Karpas-422 (cell line): ENCODE measurements at regions not wholly inside any gene's neighbourhood (a gene's known extent, or its start where the extent isn't known, plus 50 kb on each side); places are given as distances from the start of the nearest gene placed in this dataset.
"Not testable (repeated sequence)": the region's sequence is repeated elsewhere in the genome, so short reads cannot be mapped to it uniquely, and the experiment has no call there.

Experiments
- DNase-seq: peaks from one replicate; pipeline ENCODE4 v3.0.0-alpha.2; 2015
- H2AFZ ChIP-seq: fragments of 200-600 bp; sonication (generic); 2 replicates; pipeline ENCODE4 v1.6.1; 2014; ENCODE audit warnings: antibody characterized with exemption, low read length, mixed read lengths
- H3K27ac ChIP-seq: fragments of 200-600 bp; sonication (generic); 2 replicates; pipeline ENCODE4 v1.5.1; 2014; ENCODE audit warnings: mild to moderate bottlenecking, low read length, moderate library complexity
- H3K27me3 ChIP-seq: fragments of 200-600 bp; sonication (generic); 2 replicates; pipeline ENCODE4 v1.6.1; 2014; ENCODE audit warnings: low read length, mixed read lengths
- H3K36me3 ChIP-seq: fragments of 200-600 bp; sonication (generic); 2 replicates; pipeline ENCODE4 v1.6.1; 2014; ENCODE audit warnings: low read length, mixed read lengths; ENCODE audit not compliant: insufficient read depth
- H3K4me1 ChIP-seq: fragments of 200-600 bp; sonication (generic); 2 replicates; pipeline ENCODE4 v1.6.1; 2014; ENCODE audit warnings: mild to moderate bottlenecking, low read length, mixed read lengths
- H3K4me2 ChIP-seq: fragments of 200-600 bp; sonication (generic); 2 replicates; pipeline ENCODE4 v1.6.1; 2014; ENCODE audit warnings: low read length, low read depth, mild to moderate bottlenecking; ENCODE audit not compliant: poor library complexity, severe bottlenecking
- H3K4me3 ChIP-seq: fragments of 200-600 bp; sonication (generic); 2 replicates; pipeline ENCODE4 v1.5.1; 2014; ENCODE audit warnings: mild to moderate bottlenecking, antibody characterized with exemption, low read length, mixed read lengths
- H3K79me2 ChIP-seq: fragments of 200-600 bp; sonication (generic); 2 replicates; pipeline ENCODE4 v1.6.1; 2014; ENCODE audit warnings: mild to moderate bottlenecking, low read length, mixed read lengths
- H3K9ac ChIP-seq: fragments of 200-600 bp; sonication (generic); 2 replicates; pipeline ENCODE4 v1.6.0; 2014; ENCODE audit warnings: low read length
- H3K9me2 ChIP-seq: fragments of 200-600 bp; sonication (generic), shearing (Covaris generic); replicated peaks from 2 replicates; pipeline ENCODE4 v1.6.0; 2014; ENCODE audit warnings: mild to moderate bottlenecking, low read length, moderate library complexity; ENCODE audit not compliant: insufficient read depth
- H3K9me3 ChIP-seq: fragments of 300-700, 200-600 bp; sonication (generic); 2 replicates; pipeline ENCODE4 v1.6.1; 2014; ENCODE audit warnings: low read length, mixed read lengths
- H4K20me1 ChIP-seq: fragments of 200-600 bp; sonication (generic); 2 replicates; pipeline ENCODE4 v1.6.1; 2014; ENCODE audit warnings: mild to moderate bottlenecking, antibody characterized with exemption, low read length, low read depth; ENCODE audit not compliant: insufficient read depth

DNA sequence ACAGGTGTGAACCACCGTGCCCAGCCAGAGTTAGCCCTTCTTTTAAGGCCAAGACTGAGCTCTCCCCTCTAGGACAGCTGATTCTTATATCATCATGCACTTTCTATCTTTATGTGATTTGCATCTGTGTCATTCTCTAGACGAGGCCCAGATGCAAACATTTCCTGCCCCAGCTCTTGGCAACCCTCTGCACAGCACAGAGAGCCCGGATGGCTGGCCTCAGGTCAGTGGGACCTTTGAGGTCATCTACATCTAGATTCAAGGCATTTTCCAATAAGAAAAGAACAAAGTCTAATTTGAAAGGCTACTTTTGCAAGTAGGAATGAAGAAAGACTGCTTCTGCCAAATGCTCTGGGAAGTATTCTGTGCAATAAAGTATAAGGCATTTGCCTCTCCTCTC, 109.0 kb upstream of the DAB2 start:
- Histone ChIP-seq H3K9me2 (no peaks in the 10 kb centered on the region), H3K9me3 (no peaks in the 10 kb centered on the region), H3K4me1 (peaks cover 13% of the 10 kb centered on the region), H3K27ac (no peak overlapping the region), H3K36me3 (no peaks in the 10 kb centered on the region), H3K27me3 (no peaks in the 10 kb centered on the region; the same call in 1 of the 2 replicates), H4K20me1 (no peaks in the 10 kb centered on the region), H3K4me2 (no peak overlapping the region), H3K4me3 (no peak overlapping the region), H3K9ac (no peak overlapping the region), H3K79me2 (no peaks in the 10 kb centered on the region), H2AFZ (no peak overlapping the region)
- no peak for DNase-seq

GRCh38 chr5:39532511-39532910, 107.7 kb upstream of the DAB2 start:
- no peak overlapping the region for H3K4me2 ChIP-seq
- no peaks in the 10 kb centered on the region for H3K79me2 ChIP-seq
- H3K27ac ChIP-seq: no peak overlapping the region
- peaks cover 13% of the 10 kb centered on the region for H3K4me1 ChIP-seq
- H3K27me3 ChIP-seq: no peaks in the 10 kb centered on the region; the same call in 1 of the 2 replicates
- H3K4me3 ChIP-seq: no peak overlapping the region
- no peak for DNase-seq
- H4K20me1 ChIP-seq: no peaks in the 10 kb centered on the region
- H3K9me2 ChIP-seq: no peaks in the 10 kb centered on the region
- no peaks in the 10 kb centered on the region for H3K36me3 ChIP-seq
- no peak overlapping the region for H2AFZ ChIP-seq
- no peak overlapping the region for H3K9ac ChIP-seq
- H3K9me3 ChIP-seq: no peaks in the 10 kb centered on the region

DNA sequence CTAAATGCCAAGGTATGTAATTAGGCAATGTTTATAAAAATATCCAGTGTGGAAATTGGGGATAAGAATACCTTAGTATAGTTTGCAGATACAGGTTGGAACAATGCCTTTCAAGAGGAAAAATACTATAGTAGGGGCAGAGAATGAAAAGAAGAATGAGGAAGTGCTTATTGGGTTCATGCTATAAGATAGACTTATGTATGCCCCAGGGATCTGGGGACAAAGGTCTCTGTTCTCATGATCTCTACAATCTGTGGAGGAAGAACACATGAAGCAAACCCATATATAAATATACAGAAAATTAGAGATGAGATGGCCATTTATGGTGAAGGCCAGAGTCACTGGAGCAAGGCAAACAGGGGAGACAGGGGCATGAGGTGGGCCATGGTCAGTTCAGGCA, 106.5 kb upstream of the DAB2 start:
- Histone ChIP-seq H2AFZ (no peak overlapping the region), H3K27ac (no peak overlapping the region), H3K9me3 (no peaks in the 10 kb centered on the region), H3K9me2 (no peaks in the 10 kb centered on the region), H3K4me3 (no peak overlapping the region), H3K4me1 (peaks cover 13% of the 10 kb centered on the region), H4K20me1 (no peaks in the 10 kb centered on the region), H3K27me3 (no peaks in the 10 kb centered on the region; the same call in 1 of the 2 replicates), H3K79me2 (no peaks in the 10 kb centered on the region), H3K9ac (no peak overlapping the region), H3K36me3 (no peaks in the 10 kb centered on the region), H3K4me2 (no peak overlapping the region)
- no peak for DNase-seq

DNA sequence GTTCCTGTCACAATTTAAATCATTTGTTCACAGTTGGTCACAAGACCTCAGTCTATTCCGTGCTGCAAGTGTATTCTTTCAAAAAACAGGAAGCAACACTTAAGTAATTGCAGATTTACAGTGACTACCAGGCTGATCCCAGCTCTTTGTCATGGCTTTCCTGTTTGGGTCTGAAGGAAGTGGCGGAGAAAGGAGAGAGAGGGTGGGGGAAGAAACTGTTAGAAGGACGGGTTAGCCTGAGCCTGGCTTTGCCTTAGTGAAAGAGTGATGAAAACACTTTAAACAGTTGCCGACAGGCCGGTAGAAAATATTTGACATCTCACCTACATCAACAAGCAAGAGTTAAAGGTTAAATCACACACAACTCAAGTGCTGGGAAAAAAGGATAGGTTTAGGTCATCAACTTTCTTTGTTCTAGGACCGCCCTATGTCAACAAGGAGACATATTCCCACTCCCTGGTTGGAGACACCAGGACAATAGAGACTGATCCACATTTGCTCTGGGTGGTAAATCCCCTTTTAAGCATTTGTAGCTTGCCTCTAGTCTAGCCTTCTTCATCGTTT, 102.2 kb upstream of the DAB2 start:
- no peaks in the 10 kb centered on the region for H3K79me2 ChIP-seq
- H3K9me3 ChIP-seq: no peaks in the 10 kb centered on the region
- H2AFZ ChIP-seq: peak overlapping the region; percentile 30; the same call in 1 of the 2 replicates
- H3K9me2 ChIP-seq: no peaks in the 10 kb centered on the region
- H3K27ac ChIP-seq: no peak overlapping the region
- H3K36me3 ChIP-seq: no peaks in the 10 kb centered on the region
- peaks cover 3% of the 10 kb centered on the region; the same call in 1 of the 2 replicates for H3K4me1 ChIP-seq
- H3K9ac ChIP-seq: no peak overlapping the region
- H3K4me2 ChIP-seq: no peak overlapping the region
- no peaks in the 10 kb centered on the region for H4K20me1 ChIP-seq
- H3K27me3 ChIP-seq: no peaks in the 10 kb centered on the region; the same call in 1 of the 2 replicates
- DNase-seq: no peak
- no peak overlapping the region for H3K4me3 ChIP-seq

DNA sequence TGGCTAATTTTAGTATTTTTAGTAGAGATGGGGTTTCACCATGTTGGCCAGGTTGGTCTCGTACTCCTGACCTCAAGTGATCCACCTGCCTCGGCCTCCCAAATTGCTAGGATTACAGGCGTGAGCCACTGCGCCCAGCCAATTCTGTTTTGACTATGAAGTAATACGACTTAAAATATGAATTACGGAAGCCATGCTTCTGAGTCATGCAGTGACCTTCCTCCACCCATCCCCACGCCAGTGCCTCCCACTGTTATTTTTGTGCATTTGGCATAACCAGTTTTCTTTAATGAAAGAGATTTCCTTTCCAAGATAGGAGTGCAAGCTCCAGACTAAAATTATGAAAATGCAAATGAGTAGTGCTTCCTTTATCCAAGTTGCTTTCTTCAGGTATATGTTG, 101.0 kb upstream of the DAB2 start:
- H3K79me2 ChIP-seq, H3K4me1 ChIP-seq, H4K20me1 ChIP-seq, H2AFZ ChIP-seq, DNase-seq, H3K9me2 ChIP-seq, H3K9ac ChIP-seq, H3K27ac ChIP-seq, H3K36me3 ChIP-seq, H3K27me3 ChIP-seq, H3K9me3 ChIP-seq, H3K4me3 ChIP-seq, H3K4me2 ChIP-seq: not testable (repeated sequence)

GRCh38 chr5:39525271-39525670, 100.5 kb upstream of the DAB2 start:
- Histone ChIP-seq H2AFZ (no peak overlapping the region), H3K27ac (no peak overlapping the region), H3K9me3 (no peaks in the 10 kb centered on the region), H3K4me2 (no peak overlapping the region), H3K4me3 (no peak overlapping the region), H3K9me2 (no peaks in the 10 kb centered on the region), H3K36me3 (no peaks in the 10 kb centered on the region), H3K79me2 (no peaks in the 10 kb centered on the region), H3K27me3 (no peaks in the 10 kb centered on the region; the same call in 1 of the 2 replicates), H4K20me1 (no peaks in the 10 kb centered on the region), H3K4me1 (peaks cover 6% of the 10 kb centered on the region; the same call in 1 of the 2 replicates), H3K9ac (no peak overlapping the region)
- DNase-seq: no peak

GRCh38 chr5:39523821-39524220, 99.0 kb upstream of the DAB2 start:
- H3K79me2 ChIP-seq: no peaks in the 10 kb centered on the region
- H3K4me3 ChIP-seq: no peak overlapping the region
- H3K9me3 ChIP-seq: no peaks in the 10 kb centered on the region
- no peak overlapping the region for H3K4me2 ChIP-seq
- H2AFZ ChIP-seq: no peak overlapping the region
- no peaks in the 10 kb centered on the region for H4K20me1 ChIP-seq
- H3K4me1 ChIP-seq: peaks cover 6% of the 10 kb centered on the region; the same call in 1 of the 2 replicates
- DNase-seq: no peak
- no peaks in the 10 kb centered on the region for H3K9me2 ChIP-seq
- no peak overlapping the region for H3K9ac ChIP-seq
- H3K27ac ChIP-seq: no peak overlapping the region
- no peaks in the 10 kb centered on the region for H3K36me3 ChIP-seq
- H3K27me3 ChIP-seq: no peaks in the 10 kb centered on the region

DNA sequence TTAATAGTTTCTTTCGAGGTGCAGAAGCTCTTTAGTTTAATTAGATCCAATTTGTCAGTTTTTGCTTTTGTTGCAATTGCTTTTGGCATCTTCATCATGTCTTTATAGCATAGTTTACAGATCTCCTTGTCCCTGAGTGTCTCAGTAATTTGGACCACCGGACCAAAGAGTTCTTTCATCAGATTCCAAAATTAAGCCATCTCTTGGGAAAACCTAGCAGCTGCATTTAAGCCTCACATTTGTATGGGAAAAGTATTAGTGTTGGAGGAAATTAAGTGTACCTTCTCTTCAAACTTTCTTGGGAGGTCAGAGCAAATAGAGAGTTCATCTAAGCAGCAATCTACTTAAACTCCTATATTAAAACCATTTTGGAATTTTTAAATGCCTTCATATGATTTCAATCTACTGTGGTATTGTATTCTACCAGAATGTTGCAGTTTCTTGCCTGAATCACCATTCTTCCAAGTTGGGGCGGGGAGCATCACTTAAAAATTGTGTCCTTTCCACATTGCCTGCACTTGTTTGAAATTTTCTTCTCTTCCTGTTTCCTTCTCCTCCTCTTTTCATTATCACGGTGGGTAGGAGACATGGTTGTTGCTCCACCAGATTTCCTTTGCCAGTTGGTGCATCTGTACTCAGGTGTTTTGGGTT, 97.3 kb upstream of the DAB2 start:
- no peak overlapping the region for H2AFZ ChIP-seq
- no peak overlapping the region for H3K27ac ChIP-seq
- H3K9ac ChIP-seq: no peak overlapping the region
- no peaks in the 10 kb centered on the region for H3K79me2 ChIP-seq
- H3K9me2 ChIP-seq: no peaks in the 10 kb centered on the region
- H4K20me1 ChIP-seq: no peaks in the 10 kb centered on the region
- H3K4me1 ChIP-seq: peaks cover 6% of the 10 kb centered on the region; the same call in 1 of the 2 replicates
- no peak overlapping the region for H3K4me3 ChIP-seq
- H3K4me2 ChIP-seq: no peak overlapping the region
- no peaks in the 10 kb centered on the region for H3K36me3 ChIP-seq
- H3K27me3 ChIP-seq: no peaks in the 10 kb centered on the region
- no peak for DNase-seq
- H3K9me3 ChIP-seq: no peaks in the 10 kb centered on the region
